GM11168 (cell line): ENCODE measurements at regions not wholly inside any gene's neighbourhood (a gene's known extent, or its start where the extent isn't known, plus 50 kb on each side); places are given as distances from the start of the nearest gene placed in this dataset.

Source experiments
- in situ Hi-C: fragments of 300-500 bp; cut with MboI; formaldehyde crosslinking; loops from one replicate; pipeline ENCODE4 v1.12.0; 2022; ENCODE audit warnings: low sequenced_read_pairs; ENCODE audit not compliant: unreplicated experiment

DNA sequence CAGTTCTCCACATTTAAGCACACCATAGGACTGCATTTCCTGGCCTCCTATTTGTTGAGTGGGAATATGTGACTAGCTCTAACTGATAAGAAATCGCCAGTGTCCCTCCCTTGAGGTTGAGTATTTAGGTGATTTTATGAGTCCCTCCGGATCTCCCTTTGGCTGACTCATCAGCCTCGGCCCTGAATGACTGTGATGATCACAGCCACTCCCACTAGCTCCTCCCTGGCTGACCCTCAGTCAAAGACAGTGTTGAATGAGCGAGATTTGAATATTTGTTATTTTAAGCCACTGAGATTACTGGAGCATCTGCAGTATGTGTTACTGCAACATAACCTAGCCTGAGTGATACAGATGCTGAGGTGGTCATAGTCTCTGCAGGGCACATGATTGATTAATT is 515.3 kb downstream of the EPHB1 start:
- in situ Hi-C loops: no loop called here

DNA sequence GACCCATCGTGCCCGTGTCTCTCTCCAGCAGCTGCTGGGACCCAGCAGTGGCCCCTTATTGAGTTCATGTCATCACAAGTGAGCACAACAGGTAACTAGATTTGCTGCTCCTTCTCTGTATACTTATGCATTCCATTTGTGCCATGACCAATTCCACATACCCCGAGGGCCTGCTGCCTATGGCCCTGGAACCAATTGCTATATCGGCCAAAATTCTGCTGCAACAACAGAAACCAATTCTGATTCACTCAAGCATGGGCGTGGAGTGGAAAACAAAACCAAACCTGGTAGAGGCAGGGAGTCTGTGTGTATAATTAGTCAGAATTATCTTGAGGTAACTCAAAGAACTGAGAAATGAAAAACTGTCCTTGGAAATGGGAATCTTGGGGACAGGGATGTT is 516.6 kb downstream of the EPHB1 start:
- in situ Hi-C loops: no loop called here

DNA sequence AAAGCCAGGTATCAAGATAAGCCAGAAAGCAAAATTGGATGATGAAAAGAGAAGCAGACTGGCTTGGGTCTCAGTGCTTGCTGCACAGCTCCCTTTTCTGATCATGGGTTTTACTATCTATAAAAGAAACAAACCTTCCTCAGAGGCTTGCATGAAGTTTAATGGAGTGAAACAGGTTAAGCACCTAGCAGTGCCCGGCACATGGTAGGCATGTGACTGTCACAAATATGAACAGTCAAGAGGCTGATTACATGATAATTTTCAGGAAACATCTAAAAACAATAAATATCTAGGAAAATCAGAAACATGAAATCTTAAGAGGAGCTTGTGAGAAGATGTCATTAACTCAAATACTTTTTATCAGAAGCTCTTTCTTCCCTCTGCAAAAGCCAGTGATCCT is 519.2 kb downstream of the EPHB1 start:
- in situ Hi-C loops: no loop called here

DNA sequence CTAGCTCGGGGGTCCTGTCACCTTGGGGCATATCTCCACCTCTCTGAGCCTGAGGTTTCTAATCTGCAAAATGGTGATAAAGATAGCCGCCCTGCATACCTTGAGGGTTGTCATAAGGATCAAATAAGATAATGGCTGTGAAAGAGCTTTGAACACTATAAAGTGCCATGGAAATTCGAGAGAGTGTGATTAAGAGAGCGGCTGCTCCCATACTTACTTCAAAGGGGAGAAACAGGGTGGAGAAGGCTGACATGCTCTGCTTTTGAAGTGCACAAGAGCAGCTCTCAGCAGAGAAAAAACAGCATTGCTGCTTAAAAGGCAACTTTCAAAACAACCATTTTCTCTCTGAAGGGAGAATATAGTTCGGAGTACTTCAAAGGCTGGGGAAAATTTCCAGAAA is 529.2 kb downstream of the EPHB1 start:
- in situ Hi-C loops: no loop called here

DNA sequence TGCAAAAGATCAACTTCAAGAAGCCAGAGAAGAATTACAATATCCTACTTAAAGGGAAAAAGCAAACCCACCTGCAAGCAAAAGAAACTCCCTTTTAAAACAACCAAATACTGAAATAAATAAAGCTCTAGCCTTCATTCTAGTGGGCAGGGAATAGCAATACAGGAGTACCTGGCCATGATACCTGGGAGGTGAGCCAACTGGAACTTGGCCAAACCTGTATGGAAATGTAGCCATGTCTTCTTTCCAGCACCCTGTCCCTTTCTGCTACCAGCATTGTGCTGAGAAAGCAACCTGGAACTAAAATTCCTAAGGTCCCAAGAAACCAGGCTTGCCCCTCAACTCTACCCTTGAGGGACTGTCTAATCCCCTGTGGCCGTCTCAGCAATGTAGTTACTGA is 530.0 kb downstream of the EPHB1 start:
- in situ Hi-C loops: no loop called here

DNA sequence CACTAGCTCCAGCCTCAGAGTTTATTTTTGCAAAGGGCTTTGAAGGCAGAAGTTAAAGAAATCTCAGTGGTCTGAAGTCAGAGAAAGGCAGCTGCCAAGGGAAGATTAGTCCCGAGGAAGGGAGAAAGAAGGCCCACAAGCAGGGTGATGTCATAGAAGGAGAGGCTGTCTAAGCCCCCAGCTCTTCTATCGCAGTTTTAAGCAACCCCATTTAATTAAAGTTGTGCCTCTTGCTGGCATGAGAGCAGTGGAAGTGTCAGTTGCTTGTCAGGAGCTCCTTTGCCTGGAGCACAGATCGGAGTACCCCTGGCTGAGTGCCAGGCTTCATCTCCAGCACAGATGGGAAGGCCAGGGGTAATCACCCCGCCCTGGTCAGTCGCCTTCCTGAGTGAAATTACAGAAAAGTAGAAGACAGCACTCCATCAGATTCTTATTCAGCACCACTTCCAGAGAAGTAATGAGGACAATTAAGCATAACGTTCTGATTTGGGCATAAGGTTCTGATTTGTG is 530.7 kb downstream of the EPHB1 start:
- in situ Hi-C loops: no loop called here

DNA sequence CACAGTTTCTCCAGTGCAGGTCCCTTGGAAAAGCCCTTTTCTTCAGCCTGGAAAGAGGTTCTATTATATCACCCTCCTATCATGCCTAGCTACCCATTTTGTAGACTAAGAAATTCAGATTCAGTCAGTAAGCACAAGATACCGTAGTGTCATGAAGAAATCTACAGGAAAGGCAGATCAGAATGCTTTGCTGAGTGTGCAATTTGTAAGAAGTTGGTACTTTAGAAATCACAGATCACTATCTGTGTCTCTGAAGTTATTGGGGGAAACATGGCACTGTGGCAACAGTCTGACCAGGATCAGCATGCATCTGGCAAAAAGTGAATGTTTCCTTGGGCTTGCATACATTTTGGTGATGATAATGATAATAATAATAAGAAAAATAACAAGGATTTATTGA is 531.8 kb downstream of the EPHB1 start:
- in situ Hi-C loops: no loop called here

DNA sequence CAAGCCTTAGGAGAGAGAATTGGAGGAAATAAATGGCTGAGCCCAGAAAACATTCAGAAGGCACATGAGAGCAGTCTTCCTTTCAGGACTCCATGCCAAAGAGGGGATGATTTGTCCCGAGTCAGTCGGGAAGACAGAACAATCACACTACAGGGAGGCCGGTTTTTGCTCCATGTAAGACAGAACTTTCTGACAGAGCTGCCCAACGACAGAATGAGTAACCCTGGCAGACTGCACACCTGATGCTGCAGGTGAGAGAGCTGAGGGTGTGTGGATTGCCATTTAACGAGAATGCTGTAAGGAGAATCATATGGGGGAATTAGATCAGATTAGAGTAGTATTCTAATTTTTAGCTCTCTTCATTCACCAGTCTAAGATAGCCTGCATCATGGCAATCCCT is 533.0 kb downstream of the EPHB1 start:
- in situ Hi-C loops: no loop called here

DNA sequence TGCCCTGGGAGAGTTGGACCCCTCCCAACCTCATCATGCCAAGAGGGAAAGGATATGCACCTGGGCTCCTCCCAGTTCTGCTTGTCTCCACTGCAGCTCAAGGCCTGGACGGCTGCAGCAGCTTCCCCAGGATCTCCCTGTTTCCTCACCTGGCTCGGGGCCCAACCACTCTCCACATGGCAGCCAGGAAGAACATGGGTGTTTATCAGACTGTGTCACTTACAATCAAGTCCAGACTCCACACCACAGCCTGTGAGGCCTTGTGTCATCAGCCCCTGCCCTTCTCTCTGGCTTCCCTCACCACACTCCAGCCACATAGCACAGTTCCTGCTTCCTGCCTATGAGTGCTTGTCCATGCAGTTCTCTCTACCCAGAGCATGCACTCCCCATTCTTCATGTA is 534.4 kb downstream of the EPHB1 start:
- in situ Hi-C loops: no loop called here

DNA sequence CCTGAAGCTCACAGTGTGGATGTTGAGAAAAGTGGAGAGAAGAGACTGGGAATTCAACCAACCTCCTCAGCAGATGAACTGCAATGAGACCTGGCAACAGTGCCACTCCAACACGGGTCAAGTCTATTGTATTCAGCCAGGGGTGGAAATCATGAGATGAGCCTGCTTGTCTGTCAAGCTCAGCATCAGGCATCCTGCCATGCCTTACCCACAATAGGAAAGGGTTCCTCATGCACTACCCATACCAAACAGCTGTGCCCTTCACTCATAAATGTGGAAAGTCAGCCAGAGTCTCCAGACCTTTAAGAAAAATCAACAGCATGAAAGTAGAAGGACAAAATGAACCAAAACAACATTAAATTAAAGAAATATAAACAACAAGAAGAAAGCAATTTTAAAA is 542.1 kb downstream of the EPHB1 start:
- in situ Hi-C loops: no loop called here

DNA sequence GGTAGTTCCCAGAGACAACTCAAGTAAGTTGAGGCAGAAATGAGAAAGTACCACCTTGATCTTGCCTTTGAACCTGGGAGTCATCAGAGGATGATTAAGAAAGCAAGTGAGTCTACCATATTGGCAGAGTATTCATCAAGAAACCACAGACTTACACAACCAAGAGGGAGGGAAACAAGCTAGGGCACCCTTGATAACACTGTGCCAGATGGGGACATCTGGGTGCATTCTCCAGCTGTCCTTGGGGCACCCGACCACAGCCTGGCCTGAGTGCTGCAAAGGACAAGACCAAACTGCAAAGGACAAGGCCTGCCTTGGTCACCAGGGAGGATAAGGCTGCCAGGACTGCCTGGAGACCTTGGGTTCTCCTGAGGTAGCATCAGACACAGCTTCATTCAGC is 553.6 kb downstream of the EPHB1 start:
- in situ Hi-C loops: no loop called here

DNA sequence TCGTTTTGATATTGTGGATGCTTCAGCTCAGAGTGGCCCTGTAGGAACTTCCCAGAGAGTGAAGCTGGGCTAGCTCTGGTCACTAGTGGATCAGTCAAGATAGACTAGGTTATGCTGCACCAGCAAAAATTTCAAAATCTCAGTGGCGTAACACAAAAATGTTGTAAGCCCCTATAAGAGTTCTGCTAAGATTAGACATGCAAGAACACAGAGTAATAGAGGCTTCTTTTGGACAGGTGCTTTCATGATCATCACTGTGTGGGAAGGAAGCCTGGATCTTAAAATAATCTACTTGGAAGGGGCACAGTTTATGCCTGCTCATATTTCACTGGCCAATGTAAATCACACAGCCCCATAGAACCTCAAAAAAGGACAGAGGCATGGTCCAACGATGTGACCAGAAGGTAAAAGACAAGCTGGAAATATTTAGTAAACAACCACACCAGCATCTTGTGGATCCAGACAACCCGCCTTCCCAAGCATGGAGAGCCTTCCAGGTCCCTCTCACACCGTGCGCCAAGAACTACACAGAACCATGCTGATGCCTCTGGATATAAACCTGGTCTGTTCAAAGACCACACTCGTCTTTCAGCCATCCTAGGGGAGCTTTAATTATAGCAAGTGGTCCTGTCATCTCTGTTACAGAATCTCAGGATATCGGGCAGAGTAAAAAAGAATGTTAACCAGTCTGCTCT is 554.3 kb downstream of the EPHB1 start:
- in situ Hi-C loops: no loop called here

DNA sequence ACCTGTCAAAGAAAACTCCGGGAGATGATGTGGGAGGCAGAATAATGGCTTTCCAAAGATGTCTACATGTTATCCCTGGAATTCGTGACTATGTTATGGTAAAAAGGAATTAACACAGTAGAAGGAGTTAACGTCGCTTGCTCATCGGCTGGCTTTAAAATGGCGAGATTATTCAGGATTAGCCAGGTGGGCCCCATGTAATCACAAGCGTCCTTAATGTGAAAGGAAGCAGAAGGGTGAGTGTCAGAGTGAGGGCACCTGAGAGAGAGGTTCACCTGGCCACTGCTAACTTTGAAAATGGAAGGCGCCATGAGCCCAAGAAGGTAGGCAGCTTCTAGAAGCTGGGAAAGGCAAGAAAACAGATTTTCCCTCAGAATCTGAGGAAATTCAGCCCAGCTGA is 557.2 kb downstream of the EPHB1 start:
- in situ Hi-C loops: no loop called here

DNA sequence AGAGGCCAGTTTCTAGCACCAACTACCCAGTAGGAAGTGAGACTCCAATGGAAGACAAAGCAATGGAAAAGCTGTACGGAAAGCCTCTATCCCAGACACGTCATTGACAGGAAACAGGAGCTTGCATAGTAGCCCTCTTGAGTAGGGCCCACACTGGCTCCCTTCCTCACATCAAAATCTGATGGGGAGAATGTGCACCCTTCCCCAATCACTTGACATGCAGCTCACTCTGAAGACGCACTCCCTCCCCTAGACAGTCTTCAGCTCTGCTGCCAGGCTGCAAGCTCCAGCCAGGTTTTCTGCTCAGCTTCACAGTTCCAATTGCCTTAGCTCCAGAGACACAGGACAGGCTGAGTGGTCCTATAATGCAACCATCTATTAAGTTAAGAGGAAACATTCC is 567.8 kb downstream of the EPHB1 start:
- in situ Hi-C loops: no loop called here

DNA sequence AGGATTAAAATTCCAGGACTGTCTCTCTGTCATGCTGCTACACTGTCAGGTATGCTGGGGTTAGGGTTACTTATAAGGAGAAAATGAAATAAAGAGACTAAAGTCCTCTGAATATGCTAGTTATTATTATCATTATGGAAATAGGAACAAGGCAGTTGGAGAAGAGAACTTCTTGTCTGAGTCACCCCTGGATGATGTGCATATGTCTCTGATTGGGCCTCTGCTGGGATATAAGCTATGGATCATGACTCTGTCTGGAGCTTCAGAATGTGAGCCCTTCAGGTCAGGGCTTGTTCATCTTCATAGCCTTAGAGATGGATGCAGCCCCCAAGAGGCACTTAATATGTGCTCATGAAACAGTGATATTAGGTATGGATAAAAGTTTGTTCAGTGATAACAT is 569.6 kb downstream of the EPHB1 start:
- in situ Hi-C loops: no loop called here

DNA sequence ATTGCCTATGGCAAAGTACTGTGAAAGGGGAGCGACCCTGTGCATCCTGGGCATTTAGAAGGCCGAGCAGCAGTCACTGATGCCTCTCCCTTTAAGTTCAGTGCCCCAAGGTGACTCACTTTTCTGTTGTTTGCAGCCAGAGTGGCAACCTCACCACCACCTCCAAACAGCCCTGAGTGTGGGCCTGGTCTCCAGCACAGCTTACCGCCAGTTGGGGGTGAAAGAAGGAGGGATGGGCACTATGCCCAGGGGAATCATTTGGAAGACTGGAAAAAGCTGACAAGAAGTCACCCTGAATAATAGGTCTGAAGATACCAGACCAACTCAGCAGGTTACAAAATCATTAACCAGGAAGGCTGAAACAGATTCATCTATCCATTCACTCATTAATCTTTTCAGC is 571.8 kb downstream of the EPHB1 start:
- in situ Hi-C loops: no loop called here

DNA sequence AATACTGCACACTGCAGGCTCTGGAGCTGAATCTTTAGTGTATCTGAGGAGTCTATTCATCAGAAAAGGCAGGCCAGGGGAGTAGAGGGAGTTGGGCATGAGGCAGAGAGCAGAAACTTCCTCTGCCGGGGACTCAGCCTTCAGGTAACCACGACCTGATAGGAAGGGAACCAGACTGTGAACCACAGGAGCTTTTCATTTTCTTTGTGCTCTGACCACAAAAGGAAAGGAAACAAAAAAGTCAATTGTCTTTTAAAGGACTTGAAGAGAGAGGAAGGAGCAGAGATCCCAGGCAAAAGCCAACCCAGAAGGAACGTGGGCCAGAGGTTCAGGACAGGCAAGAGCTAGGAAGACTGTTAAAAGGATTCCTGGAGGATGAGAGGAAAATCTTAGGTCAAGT is 573.3 kb downstream of the EPHB1 start:
- in situ Hi-C loops: no loop called here

DNA sequence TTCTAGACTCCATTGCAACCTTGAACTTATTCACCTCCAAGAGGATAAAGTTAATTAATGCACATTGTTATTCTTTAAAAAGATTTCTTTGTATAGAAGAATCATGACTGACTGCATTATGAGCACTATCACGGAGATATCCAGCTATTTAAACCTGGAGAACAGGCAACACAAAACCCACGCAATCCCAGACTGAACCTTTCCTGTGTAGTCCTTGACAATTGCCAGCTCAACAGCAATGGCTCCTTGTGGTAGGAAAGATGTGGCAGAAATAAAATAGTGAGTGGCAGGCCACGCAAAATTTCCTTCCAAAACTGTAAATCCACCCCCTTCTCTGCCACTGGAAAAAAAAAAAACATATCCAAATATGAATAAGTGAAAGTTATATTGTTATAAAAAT is 573.7 kb downstream of the EPHB1 start:
- in situ Hi-C loops: no loop called here

DNA sequence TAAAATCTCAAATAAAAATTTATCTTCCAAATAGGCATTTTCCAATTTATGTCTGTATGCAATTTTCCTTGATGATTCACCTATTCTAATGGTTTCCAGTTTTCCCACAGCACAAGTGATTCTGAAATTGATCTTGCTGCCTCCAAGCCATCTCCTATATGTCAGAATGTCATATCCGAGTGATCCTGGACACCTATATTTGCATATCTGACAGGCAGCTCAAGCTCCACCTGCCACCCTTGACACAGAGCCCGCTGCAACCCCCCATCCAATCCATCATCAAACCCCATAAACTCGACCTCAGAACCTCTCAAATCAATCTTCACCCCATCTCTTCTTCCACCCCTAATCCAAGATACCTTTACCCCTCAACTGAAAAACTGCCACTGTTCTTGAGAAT is 579.5 kb downstream of the EPHB1 start:
- in situ Hi-C loops: no loop called here

DNA sequence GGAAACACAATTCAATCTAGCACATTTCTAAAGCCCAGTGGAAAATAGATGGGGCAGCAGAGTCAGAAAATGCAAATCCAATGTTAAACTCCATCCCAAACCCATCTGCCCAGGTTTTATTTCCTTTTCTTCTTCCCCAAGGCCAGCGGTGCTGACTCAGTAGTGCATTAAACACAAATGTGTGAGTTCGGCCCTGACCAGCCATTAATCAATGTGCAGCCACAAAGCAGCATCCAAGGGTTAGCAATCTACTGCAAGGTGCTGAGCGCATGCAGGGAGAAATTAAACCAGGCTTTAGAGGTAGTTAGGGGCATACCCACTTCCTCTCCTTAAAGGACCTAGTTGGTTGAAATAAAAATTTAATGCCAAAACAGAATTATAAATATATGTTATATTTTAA is 583.3 kb upstream of the PPP2R3A start:
- in situ Hi-C loops: no loop called here

DNA sequence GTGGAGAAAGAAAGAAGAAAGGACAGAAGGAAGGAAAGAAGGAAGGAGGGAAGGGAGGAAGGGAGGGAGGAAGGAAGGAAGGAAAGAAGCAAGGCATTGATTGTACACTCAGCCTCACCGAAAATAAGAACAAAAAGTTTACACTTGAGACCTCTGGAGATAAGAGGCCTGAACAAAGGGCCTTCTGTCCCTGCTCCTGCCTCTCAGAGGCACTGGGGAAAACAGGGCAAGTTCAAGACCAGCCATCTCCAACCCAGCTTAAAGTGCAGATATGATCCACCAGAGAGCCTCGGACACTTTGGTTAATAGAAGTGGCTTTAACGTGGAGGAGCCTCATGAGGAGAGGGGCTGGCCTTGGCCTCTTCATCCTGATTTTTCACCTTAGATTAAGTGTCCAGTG is 582.9 kb upstream of the PPP2R3A start:
- in situ Hi-C loops: no loop called here

DNA sequence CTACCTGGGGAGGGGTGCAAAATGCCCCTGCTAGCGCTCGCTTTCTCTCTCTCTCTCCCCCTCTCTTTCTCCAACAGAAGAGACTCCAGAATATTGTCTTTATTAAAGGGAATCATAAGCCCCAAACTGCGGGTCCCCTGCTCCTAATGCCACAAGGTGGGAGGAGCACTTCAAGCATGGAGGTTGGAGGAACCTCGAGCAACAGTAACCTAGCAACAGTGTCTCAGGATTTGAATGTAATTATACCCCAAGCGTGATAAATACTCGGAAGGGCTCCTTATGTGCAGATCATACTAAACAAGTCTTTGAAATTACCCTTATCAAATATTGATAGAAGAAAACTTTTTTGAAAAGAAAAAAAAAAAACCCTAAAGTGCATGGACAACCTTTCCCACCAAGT is 582.2 kb upstream of the PPP2R3A start:
- in situ Hi-C loops: no loop called here

DNA sequence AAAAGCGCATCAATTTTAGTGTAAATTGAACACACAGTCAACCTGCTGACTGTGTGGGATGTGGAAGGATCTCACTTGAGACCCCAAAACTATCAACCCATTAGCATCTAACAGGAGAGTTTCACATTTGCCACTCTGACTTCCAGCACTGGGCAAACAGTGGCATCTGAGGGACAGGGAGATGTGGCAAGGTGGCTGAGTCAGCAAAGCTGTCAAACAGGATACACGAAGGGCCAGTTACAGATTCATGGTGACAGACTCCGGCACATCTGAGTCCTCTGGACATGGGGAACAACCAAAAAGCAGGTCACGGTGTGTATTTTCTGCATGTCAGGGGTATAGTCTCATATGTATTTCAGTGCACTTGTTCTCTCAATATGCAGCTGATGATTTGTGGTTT is 573.4 kb upstream of the PPP2R3A start:
- in situ Hi-C loops: no loop called here
